Omental fat pad (tissue), 3 donors: ENCODE measurements at regions not wholly inside any gene's neighbourhood (a gene's known extent, or its start where the extent isn't known, plus 50 kb on each side); places are given as distances from the start of the nearest gene placed in this dataset.

Experiments
- ATAC-seq: fragments of 150-250 bp; one replicate; pipeline ENCODE4 v1.9.1; 2016; ENCODE audit warnings: mild to moderate bottlenecking, moderate library complexity; ENCODE audit not compliant: low FRiP score
- DNase-seq: peaks from one replicate; pipeline ENCODE4 v3.0.0-alpha.2; 2019; ENCODE audit warnings: low spot score
- CTCF ChIP-seq, 3 donors: fragments of 450-650 bp; IDR thresholded peaks; one replicate each; pipeline ENCODE4 v1.5.1; 2016 to 2017; ENCODE audit warnings: antibody characterized with exemption in 3 of 3, mild to moderate bottlenecking in 3 of 3, moderate library complexity in 2 of 3

DNA sequence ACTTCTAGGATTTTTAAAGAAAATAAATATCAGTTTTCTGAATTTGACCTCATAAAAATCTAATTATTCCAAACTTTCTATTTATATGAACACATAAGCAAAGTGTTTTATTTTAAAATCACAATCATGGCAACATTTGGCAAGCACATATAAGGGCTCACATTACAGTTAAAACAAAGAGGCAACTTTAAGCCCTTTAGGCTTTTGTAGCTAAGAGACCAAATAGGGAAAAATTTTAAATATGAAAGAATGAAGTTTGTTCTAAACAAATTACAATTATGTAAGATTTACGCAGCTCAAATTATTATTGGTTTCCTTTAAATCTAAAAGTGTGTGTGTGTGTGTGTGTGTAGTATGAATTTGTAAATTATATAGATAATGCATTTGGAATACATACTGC lies 267.0 kb downstream of the ZIC4 start:
- TF ChIP-seq CTCF (IDR thresholded peaks at IDR 0.05) = no peak
- ATAC-seq (no peak), DNase-seq (no peak)

DNA sequence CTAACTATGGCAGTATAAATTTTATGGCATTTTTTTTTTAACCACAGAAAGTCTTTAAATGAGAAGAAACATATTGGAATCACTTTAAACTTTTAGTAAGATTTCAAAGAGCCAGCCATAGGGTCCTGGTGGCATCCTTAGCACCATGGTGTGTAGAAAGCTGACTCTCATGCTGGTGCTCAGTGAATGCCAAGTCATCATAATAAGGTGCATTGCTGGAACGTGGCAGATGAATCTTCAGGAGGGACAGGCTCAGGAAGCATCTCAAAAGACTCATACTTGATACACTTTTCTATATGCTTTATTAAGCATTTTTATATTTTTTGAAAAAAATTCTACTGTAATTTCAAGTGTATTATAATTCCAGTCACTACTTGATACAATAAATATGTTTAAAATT lies 274.2 kb downstream of the ZIC4 start:
- DNase-seq (no peak), ATAC-seq (no peak)
- no peak for TF ChIP-seq CTCF (IDR thresholded peaks at IDR 0.05)

GRCh38 chr3:147130461-147130860 lies 275.9 kb downstream of the ZIC4 start:
- no peak for DNase-seq
- no peak for TF ChIP-seq CTCF (IDR thresholded peaks at IDR 0.05)
- ATAC-seq = no peak

GRCh38 chr3:147129665-147130064 lies 276.7 kb downstream of the ZIC4 start:
- DNase-seq = no peak
- ATAC-seq = no peak
- no peak for TF ChIP-seq CTCF (IDR thresholded peaks at IDR 0.05)

DNA sequence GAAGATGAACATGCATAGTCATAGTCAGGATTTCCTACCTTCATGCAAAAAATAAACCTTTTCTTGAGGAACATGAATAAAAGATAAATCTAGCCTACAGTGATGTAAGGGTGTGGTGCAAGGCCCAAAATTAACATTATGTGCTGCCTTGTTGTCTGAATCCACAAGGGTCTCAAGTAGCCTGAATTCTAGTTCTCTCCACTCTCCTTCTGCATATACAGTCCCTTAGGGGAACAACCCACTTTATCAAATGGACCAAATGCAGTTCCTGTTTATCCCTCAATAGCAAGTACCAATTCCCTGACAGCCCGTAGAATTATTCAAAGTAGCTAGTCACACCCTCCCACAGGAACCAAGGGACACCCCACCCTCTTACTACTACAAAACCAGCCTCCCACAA lies 284.0 kb downstream of the ZIC4 start:
- DNase-seq (no peak), ATAC-seq (no peak)
- no peak for TF ChIP-seq CTCF (IDR thresholded peaks at IDR 0.05)

GRCh38 chr3:147119989-147120388 lies 286.4 kb downstream of the ZIC4 start:
- no peak for DNase-seq
- no peak for ATAC-seq
- TF ChIP-seq CTCF (IDR thresholded peaks at IDR 0.05) = no peak

- ATAC-seq (no peak), DNase-seq (no peak)
- TF ChIP-seq CTCF (IDR thresholded peaks at IDR 0.05) = no peak
Measured at GRCh38 chr3:147119346-147119745, 287.0 kb downstream of the ZIC4 start.
